HPDE6-E6E7 (cell line): ENCODE measurements at regions not wholly inside any gene's neighbourhood (a gene's known extent, or its start where the extent isn't known, plus 50 kb on each side); places are given as distances from the start of the nearest gene placed in this dataset.
"Not testable (repeated sequence)": the region's sequence is repeated elsewhere in the genome, so short reads cannot be mapped to it uniquely, and the experiment has no call there.

Experiments used
- DNase-seq: peaks from one replicate; pipeline ENCODE4 v3.0.0; 2011; ENCODE audit warnings: missing footprints; ENCODE audit errors: extremely low spot score

- DNase-seq = no peak
These were observed 269.7 kb downstream of the UBE3D start for GRCh38 chr6:82795940-82796339.

- no peak for DNase-seq
These were observed 264.6 kb downstream of the UBE3D start for GRCh38 chr6:82801083-82801482.

GRCh38 chr6:82816243-82816642 is 249.4 kb downstream of the UBE3D start:
- not testable (repeated sequence) for DNase-seq

- peak; percentile 31 for DNase-seq
These were observed 246.9 kb downstream of the UBE3D start for GRCh38 chr6:82818727-82819126.

GRCh38 chr6:82823361-82823760 is 242.3 kb downstream of the UBE3D start:
- no peak for DNase-seq

- no peak for DNase-seq
These were observed 232.8 kb downstream of the UBE3D start for GRCh38 chr6:82832811-82833210.

GRCh38 chr6:82833481-82833880 is 232.2 kb downstream of the UBE3D start:
- no peak for DNase-seq

- DNase-seq = no peak
These were observed 229.5 kb downstream of the UBE3D start for GRCh38 chr6:82836022-82836575.

- DNase-seq = no peak
These were observed 225.1 kb downstream of the UBE3D start for GRCh38 chr6:82840571-82840970.

GRCh38 chr6:82841309-82841708 is 224.3 kb downstream of the UBE3D start:
- no peak for DNase-seq
